H1 (cell line): ENCODE measurements at regions not wholly inside any gene's neighbourhood (a gene's known extent, or its start where the extent isn't known, plus 50 kb on each side); places are given as distances from the start of the nearest gene placed in this dataset.

ENCODE experiments used
- CTCF ChIA-PET: fragments of 300-600 bp; sonication (Branson Sonifier 250); formaldehyde crosslinking; loops from one replicate; lab custom pipeline; 2021; ENCODE audit not compliant: partially characterized antibody; lab: Charles Lee
- POLR2A ChIA-PET: fragments of 300-600 bp; sonication (Branson Sonifier 250); formaldehyde crosslinking; loops from one replicate; lab custom pipeline; 2021; ENCODE audit warnings: inconsistent platforms; ENCODE audit not compliant: partially characterized antibody; lab: Charles Lee
- DNase-seq, 2 experiments: peaks; one replicate each; pipeline versions ENCODE4 v3.0.0 to v3.0.0-alpha.2; 2010 to 2022; ENCODE audit warnings: low spot score in 2 of 2, low read depth in 1 of 2, mixed read lengths in 1 of 2
- FAIRE-seq: peaks from 2 replicates; lab custom pipeline; 2011; peaks lifted over from hg19 to GRCh38; lab: Jason Lieb, UNC
- H2AFZ ChIP-seq: 2 replicates; pipeline ENCODE4 v1.8.1; 2012; ENCODE audit warnings: low read length, inconsistent platforms
- H2AK5ac ChIP-seq: 2 replicates; pipeline ENCODE4 v1.6.1; 2013; ENCODE audit warnings: low read depth, low read length
- H2BK120ac ChIP-seq: replicated peaks from 2 replicates; pipeline ENCODE3; 2013; ENCODE audit warnings: low read depth, low read length, inconsistent platforms
- H2BK12ac ChIP-seq: 2 replicates; pipeline ENCODE4 v1.6.1; 2013; ENCODE audit warnings: low read depth, low read length
- H2BK15ac ChIP-seq: 2 replicates; pipeline ENCODE4 v1.6.1; 2013; ENCODE audit warnings: low read length
- H2BK20ac ChIP-seq: 2 replicates; pipeline ENCODE4 v1.6.1; 2013; ENCODE audit warnings: low read length
- H2BK5ac ChIP-seq: 2 replicates; pipeline ENCODE4 v1.6.1; 2013; ENCODE audit warnings: low read depth, low read length
- H3K14ac ChIP-seq: 2 replicates; pipeline ENCODE4 v1.6.1; 2013; ENCODE audit warnings: inconsistent platforms; ENCODE audit not compliant: insufficient read length
- H3K18ac ChIP-seq: 2 replicates; pipeline ENCODE4 v1.6.1; 2013; ENCODE audit warnings: low read length; ENCODE audit errors: extremely low read depth
- H3K23ac ChIP-seq: 2 replicates; pipeline ENCODE4 v1.6.1; 2013; ENCODE audit warnings: inconsistent platforms; ENCODE audit not compliant: insufficient read length
- H3K23me2 ChIP-seq: 2 replicates; pipeline ENCODE4 v1.6.1; 2013; ENCODE audit warnings: low read depth, low read length
- H3K27ac ChIP-seq: 2 replicates; pipeline ENCODE4 v1.6.1; 2011; ENCODE audit warnings: low read depth, low read length, inconsistent platforms
- H3K27me3 ChIP-seq, 4 experiments: replicated peaks in 1 of 4; 1 replicate in 1 of 4; 2 replicates in 3 of 4; pipeline versions ENCODE4 v1.6.1 to v1.8.1; 2011 to 2013; ENCODE audit warnings: low read length in 3 of 4, mild to moderate bottlenecking in 3 of 4, inconsistent platforms in 2 of 4, mixed read lengths in 2 of 4, moderate library complexity in 1 of 4; ENCODE audit not compliant: control insufficient read depth in 3 of 4, insufficient read depth in 3 of 4; ENCODE audit errors: extremely low read depth in 1 of 4
- H3K36me3 ChIP-seq, 4 experiments: 2 replicates each; pipeline versions ENCODE4 v1.6.1 to v1.8.1; 2011 to 2013; ENCODE audit warnings: mild to moderate bottlenecking in 4 of 4, low read length in 3 of 4, moderate library complexity in 2 of 4, control low read depth in 1 of 4, inconsistent platforms in 1 of 4; ENCODE audit not compliant: insufficient read depth in 4 of 4, control insufficient read depth in 2 of 4
- H3K4ac ChIP-seq: replicated peaks from 2 replicates; pipeline ENCODE3; 2013; ENCODE audit warnings: low read length, low read depth, mixed read lengths, inconsistent platforms; ENCODE audit not compliant: insufficient read length
- H3K4me1 ChIP-seq, 4 experiments: replicated peaks in 1 of 4; 1 replicate in 1 of 4; 2 replicates in 3 of 4; pipeline versions ENCODE4 v1.6.1 to v1.8.1; 2011 to 2013; ENCODE audit warnings: low read length in 3 of 4, inconsistent platforms in 2 of 4, mixed read lengths in 1 of 4; ENCODE audit not compliant: insufficient read depth in 4 of 4, control insufficient read depth in 3 of 4
- H3K4me2 ChIP-seq, 2 experiments: 2 replicates each; pipeline versions ENCODE4 v1.6.1 to v1.8.1; 2011 to 2013; ENCODE audit warnings: low read depth in 2 of 2, low read length in 2 of 2, control low read depth in 1 of 2, inconsistent platforms in 1 of 2, mild to moderate bottlenecking in 1 of 2; ENCODE audit not compliant: insufficient read depth in 1 of 2
- H3K4me3 ChIP-seq, 4 experiments: fragments of 200-600, 300-600 bp in 1 of 4; sonication (generic), shearing (Covaris generic), sonication (Bioruptor Twin) in 1 of 4; 2 replicates each; pipeline versions ENCODE4 v1.5.1 to v1.8.1; 2011 to 2016; ENCODE audit warnings: low read length in 4 of 4, low read depth in 3 of 4, control low read depth in 2 of 4, inconsistent platforms in 2 of 4, mild to moderate bottlenecking in 2 of 4, mixed read lengths in 1 of 4, moderate library complexity in 1 of 4; ENCODE audit not compliant: insufficient read depth in 2 of 4; ENCODE audit errors: extremely low read depth in 1 of 4
- H3K56ac ChIP-seq: replicated peaks from 2 replicates; pipeline ENCODE3; 2013; ENCODE audit warnings: low read depth, mild to moderate bottlenecking, mixed read lengths, low read length, inconsistent platforms; ENCODE audit not compliant: insufficient read length
- H3K79me1 ChIP-seq: 2 replicates; pipeline ENCODE4 v1.6.1; 2013; ENCODE audit warnings: low read depth, low read length, control low read depth
- H3K79me2 ChIP-seq, 2 experiments: 2 replicates each; pipeline versions ENCODE4 v1.6.1 to v1.8.1; 2012 to 2013; ENCODE audit warnings: low read length in 2 of 2, mild to moderate bottlenecking in 2 of 2, inconsistent platforms in 1 of 2; ENCODE audit not compliant: insufficient read depth in 2 of 2, control insufficient read depth in 1 of 2
- H3K9ac ChIP-seq, 4 experiments: replicated peaks in 1 of 4; 1 replicate in 1 of 4; 2 replicates in 3 of 4; pipeline versions ENCODE4 v1.6.1 to v1.8.1; 2011 to 2013; ENCODE audit warnings: low read depth in 3 of 4, low read length in 3 of 4, control low read depth in 2 of 4, mild to moderate bottlenecking in 2 of 4, moderate library complexity in 2 of 4, inconsistent platforms in 1 of 4; ENCODE audit errors: extremely low read depth in 1 of 4
- H3K9me3 ChIP-seq, 2 experiments: 2 replicates each; pipeline versions ENCODE4 v1.6.1 to v1.8.1; 2012 to 2013; ENCODE audit warnings: mild to moderate bottlenecking in 2 of 2, moderate library complexity in 2 of 2, control low read depth in 1 of 2, inconsistent platforms in 1 of 2, low read depth in 1 of 2, low read length in 1 of 2, mixed read lengths in 1 of 2; ENCODE audit not compliant: insufficient read depth in 2 of 2
- H4K20me1 ChIP-seq, 2 experiments: replicated peaks in 1 of 2; 2 replicates each; pipeline versions ENCODE3 to v1.8.1; 2011 to 2013; ENCODE audit warnings: inconsistent platforms in 2 of 2, low read length in 2 of 2, mild to moderate bottlenecking in 1 of 2; ENCODE audit not compliant: insufficient read depth in 2 of 2, control insufficient read depth in 1 of 2
- H4K5ac ChIP-seq: 2 replicates; pipeline ENCODE4 v1.6.1; 2013; ENCODE audit warnings: low read length, low read depth, mixed read lengths, inconsistent platforms; ENCODE audit not compliant: insufficient read length
- H4K8ac ChIP-seq: 2 replicates; pipeline ENCODE4 v1.8.0; 2013; ENCODE audit warnings: mild to moderate bottlenecking, moderate library complexity, low read length, inconsistent platforms; ENCODE audit not compliant: insufficient read depth; ENCODE audit errors: extremely low read depth
- H4K91ac ChIP-seq: replicated peaks from 2 replicates; pipeline ENCODE3; 2013; ENCODE audit warnings: low read length, mixed read lengths, inconsistent platforms; ENCODE audit not compliant: insufficient read length
- ASH2L ChIP-seq: fragments of 200-600, 300-600 bp; sonication (generic); IDR thresholded peaks from one replicate; pipeline ENCODE4 v1.7.1; 2017; ENCODE audit warnings: low read length
- NRF1 ChIP-seq: IDR thresholded peaks from 2 replicates; pipeline ENCODE4 v1.6.1; 2011; ENCODE audit warnings: mild to moderate bottlenecking, low read depth, low read length, improper control_type of control experiment
- POLR2A ChIP-seq, 2 experiments: IDR thresholded peaks; 1 replicate in 1 of 2; 2 replicates in 1 of 2; pipeline ENCODE4 v1.6.1; 2011; ENCODE audit warnings: low read depth in 2 of 2, low read length in 2 of 2, mild to moderate bottlenecking in 2 of 2; ENCODE audit errors: control extremely low read depth in 1 of 2
- POU5F1 ChIP-seq: IDR thresholded peaks from 2 replicates; pipeline ENCODE4 v1.6.1; 2011; ENCODE audit warnings: low read depth, mild to moderate bottlenecking, low read length, moderate library complexity
- RXRA ChIP-seq: IDR thresholded peaks from 2 replicates; pipeline ENCODE4 v1.6.1; 2011; ENCODE audit warnings: low read depth, mild to moderate bottlenecking, low read length, moderate library complexity; ENCODE audit not compliant: insufficient read depth
- SAP30 ChIP-seq: fragments of 300-600 bp; sonication (generic); IDR thresholded peaks from 2 replicates; pipeline ENCODE4 v1.7.1; 2012; ENCODE audit warnings: low read length, moderate library complexity, mild to moderate bottlenecking, inconsistent platforms; ENCODE audit not compliant: insufficient read depth, insufficient replicate concordance
- WGBS, 2 experiments: shearing (Covaris generic) in 1 of 2; methylation state at CpG; one replicate each; pipeline versions ENCODE4 v1.1.6 to v1.1.7; 2013 to 2015; ENCODE audit warnings: low lambda C conversion rate in 2 of 2, mixed read lengths in 2 of 2, inconsistent platforms in 1 of 2, low coverage in 1 of 2, missing lambda C conversion rate in 1 of 2; ENCODE audit not compliant: insufficient replicate concordance in 2 of 2, insufficient coverage in 1 of 2, insufficient read length in 1 of 2; ENCODE audit errors: extremely low coverage in 1 of 2, missing lambda C conversion rate in 1 of 2; 5-methylcytosine and 5-hydroxymethylcytosine counted together

GRCh38 chr6:4637691-4638433 is 138.3 kb upstream of the CDYL start:
- Histone ChIP-seq H3K14ac (no peak overlapping the region), H3K36me3 (no peaks in the 10 kb centered on the region), H2BK120ac (no peak overlapping the region), H3K4me2 (no peak overlapping the region), H2BK20ac (no peak overlapping the region), H2BK15ac (no peak overlapping the region), H3K27me3 (no peaks in the 10 kb centered on the region), H2AFZ (no peak overlapping the region), H4K8ac (no peak overlapping the region), H3K4ac (no peak overlapping the region), H3K56ac (no peak overlapping the region), H3K4me1 (peaks cover 0 to 2% (median 0%) of the 10 kb centered on the region in 4 experiments; a peak in 3 of 7 replicates), H3K9me3 (no peaks in the 10 kb centered on the region), H2BK5ac (no peak overlapping the region), H3K23ac (no peak overlapping the region), H3K79me2 (no peaks in the 10 kb centered on the region), H4K5ac (no peak overlapping the region), H4K20me1 (no peaks in the 10 kb centered on the region), H3K27ac (no peak overlapping the region), H3K23me2 (no peaks in the 10 kb centered on the region), H3K4me3 (no peak overlapping the region), H2AK5ac (no peak overlapping the region), H4K91ac (no peak overlapping the region), H2BK12ac (no peak overlapping the region), H3K79me1 (no peaks in the 10 kb centered on the region), H3K9ac (no peak overlapping the region), H3K18ac (no peak overlapping the region)
- CTCF ChIA-PET = interaction anchor here (0.8 kb wide), 1 partner anchor 298 kb away, joined by 3 read pairs; no protein-coding TSS in a partner anchor
- DNase-seq (no peak), FAIRE-seq (no peak)
- POLR2A ChIA-PET = no interaction called here
- 93% methylated on average over 5 of the region's 5 CpGs; no CpG with 5 or more reads in 1 of the 2 experiments for WGBS, 2 experiments
- TF ChIP-seq RXRA = no peak
- TF ChIP-seq ASH2L = no peak
- TF ChIP-seq SAP30 = no peak
- TF ChIP-seq POU5F1 = no peak
- TF ChIP-seq NRF1 = no peak
- no peak for TF ChIP-seq POLR2A (IDR thresholded peaks at IDR 0.05; ENCODE audit: control extremely low read depth in 1 of 2, low read depth in 2 of 2, low read length in 2 of 2)
